ENCODE measurements at regions not wholly inside any gene's neighbourhood (a gene's known extent, or its start where the extent isn't known, plus 50 kb on each side); places are given as distances from the start of the nearest gene placed in this dataset.

GRCh38 chr18:71115261-71115660, 826.4 kb downstream of the SOCS6 start:
- no peak for DNase-seq (ENCODE audit: low read depth in 1 of 2, low spot score in 1 of 2)

DNA sequence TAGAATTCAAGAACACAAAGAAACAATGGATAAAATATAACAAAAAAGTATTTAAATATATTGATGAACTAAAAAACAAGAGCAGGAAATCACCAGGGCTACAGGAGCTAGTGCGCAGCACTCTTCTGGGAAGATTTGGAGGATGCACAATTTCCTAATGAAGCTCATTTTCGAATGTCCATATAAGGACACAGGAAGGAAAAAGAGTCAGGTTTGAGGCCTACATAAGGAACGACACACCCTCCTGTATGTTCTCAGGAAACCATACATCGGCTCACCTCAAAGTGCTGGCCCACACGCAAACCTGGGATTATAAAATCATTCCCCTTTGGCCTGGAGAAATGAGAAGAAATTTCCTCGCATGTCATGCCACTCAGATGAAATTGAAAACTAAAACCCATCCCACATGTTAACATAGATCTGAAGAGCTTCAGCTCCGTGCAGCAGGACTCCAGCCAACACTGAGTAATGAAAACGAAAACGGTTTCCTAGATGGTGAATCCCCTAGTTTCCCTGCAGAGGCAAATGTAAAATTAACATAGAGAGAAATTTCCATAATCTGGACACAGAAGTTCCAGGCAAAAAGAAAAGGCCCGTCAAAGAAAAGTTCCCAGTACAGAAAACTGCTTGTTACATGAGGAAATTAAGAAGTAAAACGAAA, 825.8 kb downstream of the SOCS6 start:
- H3K9me3 ChIP-seq, result no peaks in the 10 kb centered on the region
- TF ChIP-seq HOXA7 (CRISPR knock-in tag; IDR thresholded peaks at IDR 0.05), result no peak
- no peak for TF ChIP-seq EHMT2 (IDR thresholded peaks at IDR 0.05; ENCODE audit: low read depth)
- TF ChIP-seq BHLHE40 (IDR thresholded peaks at IDR 0.05; ENCODE audit: low read depth, low read length), result no peak
- TF ChIP-seq RNF2 (IDR thresholded peaks at IDR 0.05; ENCODE audit: borderline replicate concordance, low read depth), result no peak
- TF ChIP-seq FOSL2 (IDR thresholded peaks at IDR 0.05), result no peak
- TF ChIP-seq FOSL2 (CRISPR knock-in tag; IDR thresholded peaks at IDR 0.05), result no peak
- TF ChIP-seq, protein P1, sequence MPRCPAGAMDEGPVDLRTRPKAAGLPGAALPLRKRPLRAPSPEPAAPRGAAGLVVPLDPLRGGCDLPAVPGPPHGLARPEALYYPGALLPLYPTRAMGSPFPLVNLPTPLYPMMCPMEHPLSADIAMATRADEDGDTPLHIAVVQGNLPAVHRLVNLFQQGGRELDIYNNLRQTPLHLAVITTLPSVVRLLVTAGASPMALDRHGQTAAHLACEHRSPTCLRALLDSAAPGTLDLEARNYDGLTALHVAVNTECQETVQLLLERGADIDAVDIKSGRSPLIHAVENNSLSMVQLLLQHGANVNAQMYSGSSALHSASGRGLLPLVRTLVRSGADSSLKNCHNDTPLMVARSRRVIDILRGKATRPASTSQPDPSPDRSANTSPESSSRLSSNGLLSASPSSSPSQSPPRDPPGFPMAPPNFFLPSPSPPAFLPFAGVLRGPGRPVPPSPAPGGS (IDR thresholded peaks at IDR 0.05), result no peak
- TF ChIP-seq FOXS1 (CRISPR knock-in tag; IDR thresholded peaks at IDR 0.05), result no peak
- TF ChIP-seq, protein P2, sequence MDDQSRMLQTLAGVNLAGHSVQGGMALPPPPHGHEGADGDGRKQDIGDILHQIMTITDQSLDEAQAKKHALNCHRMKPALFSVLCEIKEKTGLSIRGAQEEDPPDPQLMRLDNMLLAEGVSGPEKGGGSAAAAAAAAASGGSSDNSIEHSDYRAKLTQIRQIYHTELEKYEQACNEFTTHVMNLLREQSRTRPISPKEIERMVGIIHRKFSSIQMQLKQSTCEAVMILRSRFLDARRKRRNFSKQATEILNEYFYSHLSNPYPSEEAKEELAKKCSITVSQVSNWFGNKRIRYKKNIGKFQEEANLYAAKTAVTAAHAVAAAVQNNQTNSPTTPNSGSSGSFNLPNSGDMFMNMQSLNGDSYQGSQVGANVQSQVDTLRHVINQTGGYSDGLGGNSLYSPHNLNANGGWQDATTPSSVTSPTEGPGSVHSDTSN (IDR thresholded peaks at IDR 0.05), result no peak
- no peak for TF ChIP-seq PHF8 (IDR thresholded peaks at IDR 0.05; ENCODE audit: borderline replicate concordance, low read depth)
- CTCF ChIA-PET, result no interaction called here
- H3K4me2 ChIP-seq, result peak overlapping the region; percentile 26; the same call in 1 of the 3 replicates
- no peak for ATAC-seq
- POLR2A ChIA-PET, result no interaction called here
- H3K4me1 ChIP-seq, result no peaks in the 10 kb centered on the region
- DNase-seq (ENCODE audit: low read depth in 1 of 2, low spot score in 1 of 2), result no peak
- no peak for FAIRE-seq
- H3K4me3 ChIP-seq, result no peak overlapping the region
- WGBS (ENCODE audit: missing lambda C conversion rate), result 40% methylated on average over 11 of the region's 11 CpGs
- no peak overlapping the region for H3K27ac ChIP-seq

More at GRCh38 chr18:71115261-71115660, 826.4 kb downstream of the SOCS6 start:
- FAIRE-seq, result no peak
- H3K27ac ChIP-seq, result no peak overlapping the region
- no peaks in the 10 kb centered on the region for H3K9me3 ChIP-seq
- TF ChIP-seq HOXB5 (CRISPR knock-in tag; IDR thresholded peaks at IDR 0.05) (no peak), KDM5A (IDR thresholded peaks at IDR 0.05) (no peak), CBX2 (IDR thresholded peaks at IDR 0.05; ENCODE audit: borderline replicate concordance, low read depth) (no peak), ZSCAN20 (CRISPR knock-in tag; IDR thresholded peaks at IDR 0.05) (no peak), MAX (IDR thresholded peaks at IDR 0.05) (no peak), CHD2 (IDR thresholded peaks at IDR 0.05; ENCODE audit: low read length, partially characterized antibody) (no peak), TFCP2L1 (CRISPR knock-in tag; IDR thresholded peaks at IDR 0.05) (no peak), MAFK (IDR thresholded peaks at IDR 0.05; ENCODE audit: partially characterized antibody) (no peak), FOSB (CRISPR knock-in tag; IDR thresholded peaks at IDR 0.05) (no peak), CEBPB (IDR thresholded peaks at IDR 0.05) (no peak)
- TF ChIP-seq, protein P2 (IDR thresholded peaks at IDR 0.05), result no peak
- TF ChIP-seq, protein P1 (IDR thresholded peaks at IDR 0.05), result no peak
- ATAC-seq, result peak in 1 of 2 experiments; percentile 29; a peak in 1 of 6 replicates
- peak overlapping the region; percentile 26; the same call in 1 of the 3 replicates for H3K4me2 ChIP-seq
- H3K4me1 ChIP-seq, result no peaks in the 10 kb centered on the region
- POLR2A ChIA-PET, result no interaction called here
- no peak overlapping the region for H3K4me3 ChIP-seq
- 31% methylated on average over 8 of the region's 8 CpGs for WGBS (ENCODE audit: missing lambda C conversion rate)
- CTCF ChIA-PET, result no interaction called here
